ENCODE measurements at regions not wholly inside any gene's neighbourhood (a gene's known extent, or its start where the extent isn't known, plus 50 kb on each side); places are given as distances from the start of the nearest gene placed in this dataset.

- DNase-seq = no peak
Measured at GRCh38 chr15:88378188-88378637, 89.0 kb downstream of the MRPL46 start.

DNA sequence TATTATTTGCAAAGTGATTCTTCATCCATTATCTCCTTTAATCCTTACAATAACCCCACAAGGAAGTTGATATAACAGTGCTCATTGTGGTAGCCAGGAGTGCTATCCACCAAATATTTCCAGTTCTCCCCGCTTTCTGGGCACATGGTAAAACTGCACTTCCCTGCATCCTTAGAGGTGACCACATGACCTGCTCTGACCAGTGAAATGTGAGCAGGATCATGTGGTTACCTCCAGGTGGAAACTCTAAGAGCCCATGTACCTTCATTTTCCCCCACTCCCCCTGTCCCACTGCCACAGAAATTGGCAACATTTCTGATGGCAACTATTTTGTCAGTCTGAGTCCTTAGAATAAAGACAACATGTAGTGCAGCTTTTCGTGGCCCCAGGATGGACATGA, 89.7 kb downstream of the MRPL46 start:
- no peak for DNase-seq

GRCh38 chr15:88376574-88377174, 90.5 kb downstream of the MRPL46 start:
- DNase-seq = no peak

GRCh38 chr15:88375234-88375927, 91.8 kb downstream of the MRPL46 start:
- DNase-seq = no peak

DNA sequence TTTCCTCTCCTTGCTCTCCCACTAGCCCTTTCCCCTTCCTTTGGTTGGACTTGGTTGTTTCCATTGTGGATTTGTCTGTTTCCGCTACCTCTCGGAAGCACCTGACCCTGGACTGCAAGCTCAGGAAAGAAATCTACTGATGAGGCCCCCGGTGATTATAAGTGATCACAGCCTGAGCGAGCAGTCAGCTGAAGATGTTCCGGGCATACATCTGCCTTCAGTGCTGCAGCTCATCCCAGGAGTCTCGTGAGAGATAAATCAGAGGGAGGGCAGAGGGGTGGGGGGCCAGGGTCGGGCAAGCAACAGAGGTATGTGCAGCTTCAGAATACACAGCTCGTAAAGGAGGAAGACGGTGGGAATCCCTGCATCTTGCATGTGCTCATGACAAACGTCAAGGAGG, 102.1 kb downstream of the MRPL46 start:
- DNase-seq = no peak

DNA sequence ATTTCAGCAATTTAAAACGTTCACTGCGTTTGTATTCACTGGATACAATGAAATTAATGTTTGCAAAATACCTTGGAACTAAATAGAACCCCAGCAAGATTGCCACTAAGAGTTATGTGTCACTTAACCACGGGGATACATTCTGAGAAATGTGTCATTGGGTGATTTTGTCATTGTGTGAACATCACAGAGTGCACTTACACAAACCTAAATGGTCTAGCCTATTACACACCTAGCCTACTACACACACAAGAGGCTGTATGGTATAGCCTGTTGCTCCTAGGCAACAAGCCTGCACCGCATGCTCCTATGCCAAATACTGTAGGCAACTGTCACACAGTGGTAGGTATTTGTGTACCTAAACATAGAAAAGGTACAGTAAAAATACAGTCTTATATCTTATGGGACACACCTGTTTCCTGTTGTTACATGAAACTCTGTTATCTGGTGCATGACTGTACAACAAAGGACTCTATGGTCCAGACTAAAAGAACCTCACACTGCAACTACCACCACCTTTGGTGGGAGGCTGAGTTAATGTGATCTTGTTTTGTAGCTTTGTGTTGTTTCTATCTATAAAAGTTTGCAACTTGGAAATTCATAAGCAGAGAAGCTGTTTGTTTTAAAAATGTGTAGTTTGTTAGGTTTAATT, 92.2 kb upstream of the NTRK3 start:
- no peak for DNase-seq

GRCh38 chr15:88345962-88346361, 89.4 kb upstream of the NTRK3 start:
- DNase-seq = no peak

- DNase-seq = no peak
Measured at GRCh38 chr15:88344786-88345185, 88.2 kb upstream of the NTRK3 start.

GRCh38 chr15:88342666-88343065, 86.1 kb upstream of the NTRK3 start:
- no peak for DNase-seq

GRCh38 chr15:88341653-88342052, 85.1 kb upstream of the NTRK3 start:
- DNase-seq = no peak

- DNase-seq = no peak
Measured at GRCh38 chr15:88341006-88341405, 84.5 kb upstream of the NTRK3 start.

DNA sequence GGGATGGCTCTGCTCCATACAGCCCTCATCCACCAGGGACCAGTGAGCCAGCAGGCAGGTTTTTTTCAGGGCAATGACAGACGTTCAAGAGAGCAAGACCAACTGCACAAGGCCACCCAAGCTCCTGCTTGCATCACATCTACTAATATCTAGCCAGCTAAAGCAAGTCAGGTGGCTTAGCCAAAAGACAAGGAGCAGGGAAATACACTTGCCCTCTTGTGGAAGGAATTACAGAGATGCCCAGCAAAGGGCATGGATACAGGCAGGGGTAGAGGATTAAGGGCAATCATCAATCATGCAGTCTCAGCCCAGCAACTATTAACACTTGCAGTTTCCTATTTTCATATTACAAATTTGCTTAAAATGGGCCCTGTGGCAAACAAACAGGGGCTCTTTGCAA, 81.5 kb upstream of the NTRK3 start:
- DNase-seq = no peak

GRCh38 chr15:88335074-88335473, 78.5 kb upstream of the NTRK3 start:
- no peak for DNase-seq

GRCh38 chr15:88334436-88334835, 77.9 kb upstream of the NTRK3 start:
- DNase-seq = no peak

DNA sequence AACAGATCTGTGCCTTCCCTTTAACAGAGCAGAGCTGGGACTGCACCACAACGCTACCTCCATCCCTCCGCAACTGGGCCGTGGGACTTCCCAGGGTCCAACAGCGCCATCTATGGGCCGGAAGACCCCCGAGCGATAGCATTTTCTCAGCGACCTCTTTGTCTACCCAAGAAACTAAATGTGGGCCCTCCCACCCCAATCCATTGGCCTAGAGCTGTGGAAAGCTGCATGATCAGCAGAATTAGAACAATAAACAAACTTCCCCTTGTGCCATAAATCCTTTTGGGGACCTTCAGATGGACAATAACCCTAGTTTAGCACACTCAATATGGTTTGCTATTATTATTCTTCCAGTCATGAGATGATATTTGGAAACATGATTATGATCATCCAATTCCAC, 74.8 kb upstream of the NTRK3 start:
- DNase-seq = peak; percentile 20

DNA sequence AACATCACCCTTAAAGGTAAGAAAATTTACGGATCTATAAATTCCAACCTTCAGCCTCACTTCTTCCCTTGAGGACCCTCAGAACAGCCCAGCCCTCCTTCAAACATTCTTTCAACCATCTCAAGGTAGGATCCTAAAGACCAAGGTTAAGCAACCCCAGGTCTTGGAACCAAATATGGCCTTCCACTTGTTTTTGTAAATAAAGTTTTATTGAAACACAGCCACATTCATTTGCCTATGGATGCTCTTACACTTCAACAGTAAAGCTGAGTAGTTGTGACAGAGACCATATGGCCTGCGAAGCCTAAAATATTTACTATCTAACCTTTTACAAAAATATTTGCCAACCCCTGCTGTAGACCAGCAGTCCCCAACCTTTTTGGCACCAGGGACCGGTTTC, 70.4 kb upstream of the NTRK3 start:
- DNase-seq = no peak

DNA sequence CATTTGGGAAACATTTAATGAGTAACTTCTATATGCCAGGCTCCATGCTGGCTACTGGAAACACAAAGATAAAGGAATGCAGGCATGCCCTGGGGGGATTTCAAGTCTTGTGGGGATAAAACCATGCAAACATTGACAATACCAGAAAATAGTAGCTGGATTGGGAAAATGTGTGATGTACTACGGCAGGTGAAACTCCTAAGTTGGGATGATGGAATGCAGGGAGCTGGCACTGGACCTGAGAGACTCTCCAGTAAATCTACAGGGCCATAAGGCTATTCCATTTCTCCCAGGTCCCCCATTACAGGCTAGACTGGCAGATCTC, 68.2 kb upstream of the NTRK3 start:
- DNase-seq = no peak

- DNase-seq = no peak
Measured at GRCh38 chr15:88323976-88324740, 67.6 kb upstream of the NTRK3 start.

DNA sequence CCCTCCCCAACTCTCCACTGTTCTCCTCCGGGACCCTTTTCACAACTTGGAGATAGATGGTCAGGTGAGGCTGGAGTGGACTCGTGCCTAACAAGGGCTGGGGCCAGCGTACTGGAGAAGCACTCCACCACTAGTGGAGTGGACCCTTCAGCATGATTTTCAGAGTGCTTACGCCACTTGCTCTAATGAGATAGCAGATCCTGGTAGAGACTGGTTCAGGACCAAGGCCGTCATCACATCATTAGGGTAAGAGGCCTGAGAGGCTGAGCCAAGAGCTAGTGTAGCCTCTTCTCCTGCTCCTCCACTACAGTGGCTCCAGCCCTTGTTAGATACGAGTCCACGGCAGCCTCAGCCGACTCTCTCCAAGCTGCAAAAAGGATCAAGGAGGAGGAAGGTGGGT, 66.9 kb upstream of the NTRK3 start:
- DNase-seq = no peak

- no peak for DNase-seq
Measured at GRCh38 chr15:88322461-88322860, 65.9 kb upstream of the NTRK3 start.

DNA sequence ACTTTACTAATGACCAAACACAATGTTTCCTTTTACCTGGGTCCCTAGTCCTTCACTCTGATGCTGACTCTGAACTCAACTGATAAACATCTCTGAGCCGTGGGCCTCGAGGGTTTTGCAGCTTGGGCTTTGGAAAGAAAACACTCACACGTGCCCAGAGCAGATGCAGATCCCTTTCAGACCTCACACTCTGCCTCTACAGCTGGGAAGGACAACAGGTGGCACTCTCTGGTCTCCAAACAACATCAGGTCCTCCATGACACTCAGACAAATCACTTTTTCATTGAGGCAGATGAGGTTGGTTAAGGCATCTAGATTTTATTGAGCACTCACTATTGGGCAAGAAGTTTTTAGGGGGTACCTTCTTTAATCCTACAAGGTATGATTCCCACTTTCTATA, 64.7 kb upstream of the NTRK3 start:
- DNase-seq = no peak

DNA sequence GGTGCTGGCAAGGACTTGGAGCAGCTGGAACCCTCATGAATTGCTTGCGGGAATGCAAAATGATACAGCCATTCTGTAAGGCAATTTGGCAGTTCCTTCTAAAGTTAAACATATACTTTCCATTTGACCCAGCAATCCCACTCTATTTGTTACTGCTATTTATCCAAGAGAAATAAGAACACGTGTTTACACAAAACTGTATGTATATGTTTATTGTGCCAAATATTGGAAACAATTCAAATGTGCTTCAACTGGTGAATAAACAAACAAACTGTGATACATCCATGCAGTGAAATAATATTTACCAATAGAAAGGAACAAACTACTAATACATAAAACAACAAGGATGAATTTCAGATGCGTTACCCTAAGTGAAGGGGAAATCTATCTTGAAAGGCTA, 60.0 kb upstream of the NTRK3 start:
- DNase-seq = no peak

DNA sequence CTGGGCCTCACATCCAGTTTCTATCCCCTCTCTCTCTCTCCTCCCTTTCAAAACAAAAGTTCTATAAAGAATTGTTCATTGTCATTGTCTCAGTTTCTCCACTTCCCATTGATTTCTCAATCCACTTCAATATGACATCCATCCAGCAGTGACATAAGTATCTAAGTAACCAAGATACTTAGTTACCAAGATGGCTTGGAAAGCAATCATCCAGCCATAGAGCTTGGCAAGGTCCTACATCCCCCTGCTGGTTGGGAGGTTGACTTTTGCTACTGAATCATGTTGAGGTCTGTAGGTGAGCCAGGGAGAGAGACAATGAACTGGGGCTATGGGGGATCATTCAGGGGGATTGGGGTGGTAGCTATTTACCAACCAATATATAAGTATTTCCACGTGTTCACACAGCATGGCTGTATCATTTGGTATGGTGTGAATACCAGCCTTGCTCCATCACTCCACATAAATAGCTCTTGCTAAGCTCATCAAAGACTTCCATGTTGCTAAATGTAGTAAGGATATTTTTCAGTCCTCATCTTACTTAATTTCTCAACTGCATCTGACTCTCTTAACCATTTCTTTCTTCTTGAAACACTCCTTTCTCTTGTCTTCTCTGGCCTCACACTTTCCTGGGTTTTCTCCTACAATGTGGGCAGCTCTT, 58.8 kb upstream of the NTRK3 start:
- DNase-seq = no peak

All from NCI-H1105 treated with DMSO at 0.1 percent for 48 hours (cell line).